NB4 (cell line): ENCODE measurements at regions not wholly inside any gene's neighbourhood (a gene's known extent, or its start where the extent isn't known, plus 50 kb on each side); places are given as distances from the start of the nearest gene placed in this dataset.

ENCODE experiments used
- MYC ChIP-seq: IDR thresholded peaks from 2 replicates; pipeline ENCODE4 v1.6.1; 2011; ENCODE audit warnings: low read depth, low read length
- POLR2A ChIP-seq: IDR thresholded peaks from 2 replicates; pipeline ENCODE4 v1.6.1; 2011; ENCODE audit warnings: mild to moderate bottlenecking; ENCODE audit not compliant: insufficient read length; ENCODE audit errors: extremely low read depth
- TF ChIP-seq, protein P1 (sequence below): IDR thresholded peaks from one replicate; pipeline ENCODE4 v1.5.1; 2012; ENCODE audit warnings: low read depth, low read length
- TF ChIP-seq, protein P2 (sequence below): IDR thresholded peaks from 2 replicates; pipeline ENCODE4 v1.6.1; 2011; ENCODE audit warnings: low read depth, low read length

DNA sequence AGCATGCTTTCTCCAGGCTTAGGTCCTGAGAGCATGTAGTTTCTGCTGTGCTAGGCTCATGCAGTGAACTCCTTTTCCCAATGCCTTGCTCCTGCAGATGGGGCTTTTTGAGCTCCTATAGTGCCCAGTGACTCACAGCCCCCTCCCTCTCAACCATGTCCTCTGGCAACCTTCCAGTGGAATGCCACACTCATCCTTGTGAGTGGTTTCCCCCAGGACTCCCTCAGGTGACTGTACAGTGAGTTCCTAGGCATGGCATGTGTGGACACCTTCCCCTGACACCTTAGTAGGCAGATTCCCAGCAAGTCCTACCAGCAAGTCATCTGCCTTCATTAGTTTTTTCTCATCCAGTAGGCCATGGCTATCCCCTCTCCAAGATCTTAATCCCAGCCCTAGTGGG, 72.4 kb upstream of the CXCL14 start:
- no peak for TF ChIP-seq POLR2A
- TF ChIP-seq, protein P1, sequence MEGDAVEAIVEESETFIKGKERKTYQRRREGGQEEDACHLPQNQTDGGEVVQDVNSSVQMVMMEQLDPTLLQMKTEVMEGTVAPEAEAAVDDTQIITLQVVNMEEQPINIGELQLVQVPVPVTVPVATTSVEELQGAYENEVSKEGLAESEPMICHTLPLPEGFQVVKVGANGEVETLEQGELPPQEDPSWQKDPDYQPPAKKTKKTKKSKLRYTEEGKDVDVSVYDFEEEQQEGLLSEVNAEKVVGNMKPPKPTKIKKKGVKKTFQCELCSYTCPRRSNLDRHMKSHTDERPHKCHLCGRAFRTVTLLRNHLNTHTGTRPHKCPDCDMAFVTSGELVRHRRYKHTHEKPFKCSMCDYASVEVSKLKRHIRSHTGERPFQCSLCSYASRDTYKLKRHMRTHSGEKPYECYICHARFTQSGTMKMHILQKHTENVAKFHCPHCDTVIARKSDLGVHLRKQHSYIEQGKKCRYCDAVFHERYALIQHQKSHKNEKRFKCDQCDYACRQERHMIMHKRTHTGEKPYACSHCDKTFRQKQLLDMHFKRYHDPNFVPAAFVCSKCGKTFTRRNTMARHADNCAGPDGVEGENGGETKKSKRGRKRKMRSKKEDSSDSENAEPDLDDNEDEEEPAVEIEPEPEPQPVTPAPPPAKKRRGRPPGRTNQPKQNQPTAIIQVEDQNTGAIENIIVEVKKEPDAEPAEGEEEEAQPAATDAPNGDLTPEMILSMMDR = no peak
- TF ChIP-seq MYC = no peak
- TF ChIP-seq, protein P2, sequence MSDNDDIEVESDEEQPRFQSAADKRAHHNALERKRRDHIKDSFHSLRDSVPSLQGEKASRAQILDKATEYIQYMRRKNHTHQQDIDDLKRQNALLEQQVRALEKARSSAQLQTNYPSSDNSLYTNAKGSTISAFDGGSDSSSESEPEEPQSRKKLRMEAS = no peak
